HCT116 (cell line): ENCODE measurements at regions not wholly inside any gene's neighbourhood (a gene's known extent, or its start where the extent isn't known, plus 50 kb on each side); places are given as distances from the start of the nearest gene placed in this dataset.

ENCODE experiments used
- CEBPB ChIP-seq: IDR thresholded peaks from 2 replicates; pipeline ENCODE4 v1.6.1; 2012; ENCODE audit warnings: low read depth
- EGR1 ChIP-seq: IDR thresholded peaks from 2 replicates; pipeline ENCODE4 v1.6.1; 2012; ENCODE audit warnings: low read depth
- JUND ChIP-seq: IDR thresholded peaks from 2 replicates; pipeline ENCODE4 v1.6.1; 2012
- POLR2A ChIP-seq: IDR thresholded peaks from 2 replicates; pipeline ENCODE4 v1.7.0; 2011; ENCODE audit warnings: borderline replicate concordance; ENCODE audit not compliant: insufficient read depth, insufficient read length; ENCODE audit errors: extremely low read depth
- POLR2AphosphoS5 ChIP-seq: IDR thresholded peaks from 2 replicates; pipeline ENCODE4 v1.6.1; 2011; ENCODE audit warnings: mild to moderate bottlenecking, low read depth, low read length, moderate library complexity
- RAD21 ChIP-seq: IDR thresholded peaks from 2 replicates; pipeline ENCODE4 v1.6.1; 2012; ENCODE audit warnings: low read depth, mild to moderate bottlenecking
- SRF ChIP-seq: IDR thresholded peaks from 2 replicates; pipeline ENCODE4 v1.6.1; 2012; ENCODE audit warnings: low read depth
- TCF7L2 ChIP-seq: IDR thresholded peaks from 2 replicates; pipeline ENCODE4 v1.7.0; 2011; ENCODE audit warnings: borderline replicate concordance, inconsistent platforms; ENCODE audit not compliant: insufficient read depth, insufficient read length; ENCODE audit errors: extremely low read depth
- YY1 ChIP-seq: IDR thresholded peaks from 2 replicates; pipeline ENCODE4 v1.6.1; 2011; ENCODE audit warnings: low read length, low read depth, moderate library complexity, mild to moderate bottlenecking; ENCODE audit not compliant: insufficient replicate concordance; ENCODE audit errors: extremely low read depth
- ZNF274 ChIP-seq: fragments of 200-500 bp; sonication (Bioruptor generic); IDR thresholded peaks from 2 replicates; pipeline ENCODE4 v1.6.1; 2014; ENCODE audit warnings: mild to moderate bottlenecking, low read depth, low read length, inconsistent platforms
- TF ChIP-seq, protein P1 (sequence below), 3 experiments: fragments of 200-600 bp in 1 of 3; sonication (generic) in 1 of 3; IDR thresholded peaks in 2 of 3; conservative IDR thresholded peaks in 1 of 3; 2 replicates each; pipeline ENCODE4 v1.5.1; 2012 to 2017; ENCODE audit warnings: low read depth in 2 of 3, low read length in 2 of 3, antibody characterized with exemption in 1 of 3, borderline replicate concordance in 1 of 3, control low read depth in 1 of 3, mild to moderate bottlenecking in 1 of 3, mixed read lengths in 1 of 3, mixed run types in 1 of 3, moderate library complexity in 1 of 3; ENCODE audit not compliant: insufficient read depth in 1 of 3
- TF ChIP-seq, protein P2 (sequence below): IDR thresholded peaks from 2 replicates; pipeline ENCODE4 v1.6.1; 2012
- TF ChIP-seq, protein P3 (sequence below): IDR thresholded peaks from 2 replicates; pipeline ENCODE4 v1.6.1; 2012; ENCODE audit warnings: low read depth
- TF ChIP-seq, protein P4 (sequence below): IDR thresholded peaks from 2 replicates; pipeline ENCODE4 v1.6.1; 2011; ENCODE audit warnings: mild to moderate bottlenecking, low read length, moderate library complexity; ENCODE audit not compliant: insufficient replicate concordance; ENCODE audit errors: extremely low read depth

DNA sequence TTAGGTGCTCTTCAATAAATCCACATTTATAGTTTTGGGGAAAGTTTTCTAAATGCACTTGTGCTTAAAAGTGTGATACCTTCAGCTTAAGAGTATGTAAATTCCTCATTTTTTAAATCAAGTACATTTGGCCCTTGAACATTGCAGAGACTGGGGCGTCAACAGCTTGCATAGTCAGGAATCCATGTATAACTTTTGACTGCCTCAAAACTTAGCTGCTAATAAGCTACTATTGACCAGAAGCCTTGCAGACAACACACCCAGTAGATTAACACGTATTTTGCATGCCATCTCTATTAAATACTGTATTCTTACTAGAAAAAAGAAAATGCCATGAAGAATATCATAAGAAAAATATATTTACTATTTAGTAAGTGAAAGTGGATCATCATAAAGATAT lies 1211.8 kb upstream of the ALCAM start:
- TF ChIP-seq, protein P1, sequence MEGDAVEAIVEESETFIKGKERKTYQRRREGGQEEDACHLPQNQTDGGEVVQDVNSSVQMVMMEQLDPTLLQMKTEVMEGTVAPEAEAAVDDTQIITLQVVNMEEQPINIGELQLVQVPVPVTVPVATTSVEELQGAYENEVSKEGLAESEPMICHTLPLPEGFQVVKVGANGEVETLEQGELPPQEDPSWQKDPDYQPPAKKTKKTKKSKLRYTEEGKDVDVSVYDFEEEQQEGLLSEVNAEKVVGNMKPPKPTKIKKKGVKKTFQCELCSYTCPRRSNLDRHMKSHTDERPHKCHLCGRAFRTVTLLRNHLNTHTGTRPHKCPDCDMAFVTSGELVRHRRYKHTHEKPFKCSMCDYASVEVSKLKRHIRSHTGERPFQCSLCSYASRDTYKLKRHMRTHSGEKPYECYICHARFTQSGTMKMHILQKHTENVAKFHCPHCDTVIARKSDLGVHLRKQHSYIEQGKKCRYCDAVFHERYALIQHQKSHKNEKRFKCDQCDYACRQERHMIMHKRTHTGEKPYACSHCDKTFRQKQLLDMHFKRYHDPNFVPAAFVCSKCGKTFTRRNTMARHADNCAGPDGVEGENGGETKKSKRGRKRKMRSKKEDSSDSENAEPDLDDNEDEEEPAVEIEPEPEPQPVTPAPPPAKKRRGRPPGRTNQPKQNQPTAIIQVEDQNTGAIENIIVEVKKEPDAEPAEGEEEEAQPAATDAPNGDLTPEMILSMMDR (IDR thresholded peaks at IDR 0.05 in 2 of 3, conservative IDR thresholded peaks at IDR 0.05 in 1 of 3; ENCODE audit: borderline replicate concordance in 1 of 3, insufficient read depth in 1 of 3, low read depth in 2 of 3, low read length in 2 of 3) = no peak
- TF ChIP-seq, protein P2, sequence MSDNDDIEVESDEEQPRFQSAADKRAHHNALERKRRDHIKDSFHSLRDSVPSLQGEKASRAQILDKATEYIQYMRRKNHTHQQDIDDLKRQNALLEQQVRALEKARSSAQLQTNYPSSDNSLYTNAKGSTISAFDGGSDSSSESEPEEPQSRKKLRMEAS = no peak
- TF ChIP-seq RAD21 (no peak), CEBPB (no peak), POLR2AphosphoS5 (no peak), JUND (no peak), TCF7L2 (no peak), ZNF274 (no peak), EGR1 (no peak), POLR2A (no peak), YY1 (no peak), SRF (no peak)
- TF ChIP-seq, protein P3, sequence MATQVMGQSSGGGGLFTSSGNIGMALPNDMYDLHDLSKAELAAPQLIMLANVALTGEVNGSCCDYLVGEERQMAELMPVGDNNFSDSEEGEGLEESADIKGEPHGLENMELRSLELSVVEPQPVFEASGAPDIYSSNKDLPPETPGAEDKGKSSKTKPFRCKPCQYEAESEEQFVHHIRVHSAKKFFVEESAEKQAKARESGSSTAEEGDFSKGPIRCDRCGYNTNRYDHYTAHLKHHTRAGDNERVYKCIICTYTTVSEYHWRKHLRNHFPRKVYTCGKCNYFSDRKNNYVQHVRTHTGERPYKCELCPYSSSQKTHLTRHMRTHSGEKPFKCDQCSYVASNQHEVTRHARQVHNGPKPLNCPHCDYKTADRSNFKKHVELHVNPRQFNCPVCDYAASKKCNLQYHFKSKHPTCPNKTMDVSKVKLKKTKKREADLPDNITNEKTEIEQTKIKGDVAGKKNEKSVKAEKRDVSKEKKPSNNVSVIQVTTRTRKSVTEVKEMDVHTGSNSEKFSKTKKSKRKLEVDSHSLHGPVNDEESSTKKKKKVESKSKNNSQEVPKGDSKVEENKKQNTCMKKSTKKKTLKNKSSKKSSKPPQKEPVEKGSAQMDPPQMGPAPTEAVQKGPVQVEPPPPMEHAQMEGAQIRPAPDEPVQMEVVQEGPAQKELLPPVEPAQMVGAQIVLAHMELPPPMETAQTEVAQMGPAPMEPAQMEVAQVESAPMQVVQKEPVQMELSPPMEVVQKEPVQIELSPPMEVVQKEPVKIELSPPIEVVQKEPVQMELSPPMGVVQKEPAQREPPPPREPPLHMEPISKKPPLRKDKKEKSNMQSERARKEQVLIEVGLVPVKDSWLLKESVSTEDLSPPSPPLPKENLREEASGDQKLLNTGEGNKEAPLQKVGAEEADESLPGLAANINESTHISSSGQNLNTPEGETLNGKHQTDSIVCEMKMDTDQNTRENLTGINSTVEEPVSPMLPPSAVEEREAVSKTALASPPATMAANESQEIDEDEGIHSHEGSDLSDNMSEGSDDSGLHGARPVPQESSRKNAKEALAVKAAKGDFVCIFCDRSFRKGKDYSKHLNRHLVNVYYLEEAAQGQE = no peak
- TF ChIP-seq, protein P4, sequence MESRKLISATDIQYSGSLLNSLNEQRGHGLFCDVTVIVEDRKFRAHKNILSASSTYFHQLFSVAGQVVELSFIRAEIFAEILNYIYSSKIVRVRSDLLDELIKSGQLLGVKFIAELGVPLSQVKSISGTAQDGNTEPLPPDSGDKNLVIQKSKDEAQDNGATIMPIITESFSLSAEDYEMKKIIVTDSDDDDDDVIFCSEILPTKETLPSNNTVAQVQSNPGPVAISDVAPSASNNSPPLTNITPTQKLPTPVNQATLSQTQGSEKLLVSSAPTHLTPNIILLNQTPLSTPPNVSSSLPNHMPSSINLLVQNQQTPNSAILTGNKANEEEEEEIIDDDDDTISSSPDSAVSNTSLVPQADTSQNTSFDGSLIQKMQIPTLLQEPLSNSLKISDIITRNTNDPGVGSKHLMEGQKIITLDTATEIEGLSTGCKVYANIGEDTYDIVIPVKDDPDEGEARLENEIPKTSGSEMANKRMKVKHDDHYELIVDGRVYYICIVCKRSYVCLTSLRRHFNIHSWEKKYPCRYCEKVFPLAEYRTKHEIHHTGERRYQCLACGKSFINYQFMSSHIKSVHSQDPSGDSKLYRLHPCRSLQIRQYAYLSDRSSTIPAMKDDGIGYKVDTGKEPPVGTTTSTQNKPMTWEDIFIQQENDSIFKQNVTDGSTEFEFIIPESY = no peak
